HepG2 (cell line): ENCODE measurements at regions not wholly inside any gene's neighbourhood (a gene's known extent, or its start where the extent isn't known, plus 50 kb on each side); places are given as distances from the start of the nearest gene placed in this dataset.

Experiments
- ATAC-seq: fragments of 200-7000 bp; cut with Tn5 transposase; 3 replicates; pipeline ENCODE4 v1.9.1; 2020; ENCODE audit warnings: mild to moderate bottlenecking, moderate library complexity
- BruUV-seq: library from RNA; stranded (reverse); fragments of 400-500 nt; replicated peaks from 2 replicates; lab custom pipeline; 2021; lab: Mats Ljungman, UMichigan
- CTCF ChIA-PET: fragments of 300-600 bp; formaldehyde crosslinking; extraction: SDS; loops from one replicate; lab custom pipeline; 2021; ENCODE audit warnings: low total read pairs, inconsistent platforms, low intra/inter-chr PET ratio; lab: Yijun Ruan, JAX
- POLR2A ChIA-PET: fragments of 350-600 bp; sonication (Branson Sonifier 250); formaldehyde crosslinking; loops from one replicate; lab custom pipeline; 2020; ENCODE audit warnings: antibody characterized with exemption, inconsistent platforms; lab: Yijun Ruan, JAX
- DNase-seq: peaks from one replicate; pipeline ENCODE4 v3.0.0-alpha.2; 2015; ENCODE audit warnings: low spot score
- FAIRE-seq: peaks from 3 replicates; lab custom pipeline; 2011; peaks lifted over from hg19 to GRCh38; lab: Jason Lieb, UNC
- H2AFZ ChIP-seq: one replicate; pipeline ENCODE4 v1.6.1; 2011; ENCODE audit warnings: low read length, inconsistent platforms
- H3K27ac ChIP-seq: fragments of 300-600 bp; 3 replicates; pipeline ENCODE4 v1.8.0; 2011; ENCODE audit warnings: mixed run types, mild to moderate bottlenecking, mixed read lengths, low read length, inconsistent platforms; ENCODE audit not compliant: insufficient read depth; ENCODE audit errors: extremely low read length
- H3K27me3 ChIP-seq, 2 experiments: fragments of 200-600 bp in 1 of 2; 2 replicates in 1 of 2; 3 replicates in 1 of 2; pipeline versions ENCODE4 v1.6.0 to v1.8.0; 2011; ENCODE audit warnings: low read length in 2 of 2, mild to moderate bottlenecking in 2 of 2, moderate library complexity in 2 of 2, inconsistent platforms in 1 of 2; ENCODE audit not compliant: insufficient read depth in 2 of 2, control insufficient read depth in 1 of 2
- H3K36me3 ChIP-seq, 2 experiments: fragments of 200-600 bp in 1 of 2; replicated peaks in 1 of 2; 2 replicates in 1 of 2; 3 replicates in 1 of 2; pipeline versions ENCODE4 v1.5.1 to v1.8.0; 2011; ENCODE audit warnings: low read length in 2 of 2, inconsistent platforms in 1 of 2; ENCODE audit not compliant: insufficient read depth in 2 of 2, control insufficient read depth in 1 of 2
- H3K4me1 ChIP-seq: 2 replicates; pipeline ENCODE4 v1.5.1; 2012; ENCODE audit warnings: low read length, inconsistent platforms; ENCODE audit not compliant: insufficient read depth
- H3K4me2 ChIP-seq: 2 replicates; pipeline ENCODE4 v1.6.0; 2011; ENCODE audit warnings: low read depth, low read length, inconsistent platforms
- H3K4me3 ChIP-seq, 3 experiments: fragments of 200-600 bp in 1 of 3; sonication (generic), shearing (Covaris generic) in 1 of 3; replicated peaks in 1 of 3; 2 replicates each; pipeline ENCODE4 v1.5.1; 2011 to 2016; ENCODE audit warnings: low read length in 3 of 3, inconsistent platforms in 2 of 3, low read depth in 2 of 3, mild to moderate bottlenecking in 2 of 3, control low read depth in 1 of 3, mixed read lengths in 1 of 3; ENCODE audit not compliant: insufficient read depth in 1 of 3
- H3K79me2 ChIP-seq: one replicate; pipeline ENCODE4 v1.6.1; 2011; ENCODE audit warnings: low read length, inconsistent platforms; ENCODE audit not compliant: insufficient read depth
- H3K9ac ChIP-seq: 2 replicates; pipeline ENCODE4 v1.6.0; 2011; ENCODE audit warnings: mild to moderate bottlenecking, low read depth, low read length, inconsistent platforms; ENCODE audit not compliant: insufficient read depth
- H3K9me3 ChIP-seq: 2 replicates; pipeline ENCODE4 v1.5.1; 2012; ENCODE audit warnings: mild to moderate bottlenecking, low read length
- H4K20me1 ChIP-seq: 2 replicates; pipeline ENCODE4 v1.6.0; 2011; ENCODE audit warnings: inconsistent platforms, mild to moderate bottlenecking, low read length, moderate library complexity; ENCODE audit not compliant: insufficient read depth
- CSRNP1 ChIP-seq: sonication (generic); formaldehyde crosslinking; IDR thresholded peaks from 2 replicates; pipeline ENCODE4 v1.8.1; 2023; ENCODE audit warnings: mild to moderate bottlenecking, missing genetic modification reagents
- THAP8 ChIP-seq: sonication (generic); formaldehyde crosslinking; IDR thresholded peaks from 2 replicates; pipeline ENCODE4 v1.5.1; 2020; ENCODE audit warnings: missing genetic modification reagents, mild to moderate bottlenecking, borderline replicate concordance
- TRAFD1 ChIP-seq: sonication (generic); formaldehyde crosslinking; IDR thresholded peaks from 2 replicates; pipeline ENCODE4 v1.5.1; 2020; ENCODE audit warnings: missing genetic modification reagents, mild to moderate bottlenecking, borderline replicate concordance
- ZBTB42 ChIP-seq: sonication (generic); formaldehyde crosslinking; IDR thresholded peaks from 2 replicates; pipeline ENCODE4 v1.5.0; 2020; ENCODE audit warnings: mild to moderate bottlenecking, missing genetic modification reagents
- ZNF281 ChIP-seq: sonication (generic); formaldehyde crosslinking; IDR thresholded peaks from 2 replicates; pipeline ENCODE4 v1.4.0; 2020; ENCODE audit warnings: missing genetic modification reagents, borderline replicate concordance
- ZNF326 ChIP-seq: sonication (generic); formaldehyde crosslinking; IDR thresholded peaks from 2 replicates; pipeline ENCODE4 v1.4.0; 2020; ENCODE audit warnings: missing genetic modification reagents, borderline replicate concordance
- ZNF562 ChIP-seq: sonication (generic); formaldehyde crosslinking; IDR thresholded peaks from 2 replicates; pipeline ENCODE4 v1.8.0; 2022; ENCODE audit warnings: missing genetic modification reagents, borderline replicate concordance
- ZNF75D ChIP-seq: sonication (generic); formaldehyde crosslinking; IDR thresholded peaks from 2 replicates; pipeline ENCODE4 v1.8.1; 2023; ENCODE audit warnings: missing genetic modification reagents, mild to moderate bottlenecking, borderline replicate concordance
- ZNF891 ChIP-seq: sonication (generic); formaldehyde crosslinking; IDR thresholded peaks from 2 replicates; pipeline ENCODE4 v1.5.0; 2020; ENCODE audit warnings: mild to moderate bottlenecking, missing genetic modification reagents
- ZSCAN12 ChIP-seq: sonication (generic); formaldehyde crosslinking; IDR thresholded peaks from 2 replicates; pipeline ENCODE4 v1.9.0; 2021; ENCODE audit warnings: mild to moderate bottlenecking, missing genetic modification reagents
- WGBS: methylation state at CpG from one replicate; pipeline ENCODE4 v1.1.6; 2017; ENCODE audit warnings: low lambda C conversion rate; 5-methylcytosine and 5-hydroxymethylcytosine counted together
- in situ Hi-C: cut with HindIII; loops from 2 replicates; pipeline ENCODE4 v1.10.0; 2017; ENCODE audit warnings: low pct_unique_long_range_greater_than_20kb; ENCODE audit not compliant: extremely low pct_ligation_motif_present
- intact Hi-C: fragments of 100-400 bp; cut with micrococcal nuclease; formaldehyde crosslinking; loops from one replicate; pipeline ENCODE4 v1.10.0; 2022; ENCODE audit not compliant: unreplicated experiment

GRCh38 chr6:11636121-11636520, 98.6 kb downstream of the TMEM170B start:
- H3K27me3 ChIP-seq: peaks cover 0 to 13% of the 10 kb centered on the region in 2 experiments; a peak in 4 of 5 replicates
- no peak overlapping the region for H3K27ac ChIP-seq
- no peaks in the 10 kb centered on the region for H3K4me1 ChIP-seq
- 11% methylated on average over 5 of the region's 5 CpGs for WGBS
- no peaks in the 10 kb centered on the region for H4K20me1 ChIP-seq
- H2AFZ ChIP-seq: no peak overlapping the region
- H3K9ac ChIP-seq: no peak overlapping the region
- BruUV-seq: no TSS peak
- no peaks in the 10 kb centered on the region for H3K9me3 ChIP-seq
- DNase-seq: no peak
- no peaks in the 10 kb centered on the region for H3K79me2 ChIP-seq
- intact Hi-C loops (no loop called here), in situ Hi-C loops (no loop called here)
- no peak for FAIRE-seq
- no peak for ATAC-seq
- H3K4me3 ChIP-seq: no peak overlapping the region
- ChIA-PET CTCF (no interaction called here), POLR2A (no interaction called here)
- H3K36me3 ChIP-seq: no peaks in the 10 kb centered on the region
- H3K4me2 ChIP-seq: no peak overlapping the region
- no peak for TF ChIP-seq ZNF562 (CRISPR knock-in tag)
- TF ChIP-seq ZBTB42 (CRISPR knock-in tag): no peak
- no peak for TF ChIP-seq ZNF75D (CRISPR knock-in tag)
- no peak for TF ChIP-seq ZNF891
- TF ChIP-seq ZSCAN12 (CRISPR knock-in tag): no peak
- no peak for TF ChIP-seq ZNF281 (CRISPR knock-in tag)
- no peak for TF ChIP-seq CSRNP1 (CRISPR knock-in tag)
- TF ChIP-seq TRAFD1: no peak
- TF ChIP-seq THAP8 (CRISPR knock-in tag): no peak
- TF ChIP-seq ZNF326 (CRISPR knock-in tag): no peak
